Renal cortex interstitium (tissue), 11 donors: ENCODE measurements at regions not wholly inside any gene's neighbourhood (a gene's known extent, or its start where the extent isn't known, plus 50 kb on each side); places are given as distances from the start of the nearest gene placed in this dataset.

Source experiments
- DNase-seq, 11 donors: peaks; one replicate each; pipeline ENCODE4 v3.0.0-alpha.2; 2013; ENCODE audit warnings: low read depth in 9 of 11, low spot score in 4 of 11; ENCODE audit errors: extremely low read depth in 1 of 11

DNA sequence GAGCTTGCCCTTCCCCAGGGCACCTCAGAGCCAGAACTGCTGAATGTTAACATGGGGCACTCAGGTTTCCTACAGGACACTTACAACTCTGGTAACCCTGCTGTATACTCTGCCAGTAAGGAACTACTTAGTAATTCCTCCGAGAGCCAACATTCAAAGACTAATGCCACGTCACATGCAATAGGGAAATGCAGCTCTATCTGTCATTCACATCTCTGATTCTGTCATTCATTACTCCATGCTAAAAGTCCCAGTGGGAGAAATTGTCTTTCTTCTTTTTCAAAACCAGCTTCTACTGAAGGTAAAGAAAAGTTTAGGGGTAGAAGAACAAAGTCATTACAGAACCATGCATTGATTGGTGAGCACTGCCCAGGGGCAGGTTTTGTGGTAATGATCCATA is 189.2 kb downstream of the DAD1 start:
- DNase-seq = no peak

- no peak for DNase-seq
Measured at GRCh38 chr14:22397221-22397737, 191.7 kb downstream of the DAD1 start.

GRCh38 chr14:22395803-22396202 is 193.2 kb downstream of the DAD1 start:
- DNase-seq = no peak

- no peak for DNase-seq
Measured at GRCh38 chr14:22394616-22395015, 194.4 kb downstream of the DAD1 start.

GRCh38 chr14:22393796-22394195 is 195.2 kb downstream of the DAD1 start:
- no peak for DNase-seq

DNA sequence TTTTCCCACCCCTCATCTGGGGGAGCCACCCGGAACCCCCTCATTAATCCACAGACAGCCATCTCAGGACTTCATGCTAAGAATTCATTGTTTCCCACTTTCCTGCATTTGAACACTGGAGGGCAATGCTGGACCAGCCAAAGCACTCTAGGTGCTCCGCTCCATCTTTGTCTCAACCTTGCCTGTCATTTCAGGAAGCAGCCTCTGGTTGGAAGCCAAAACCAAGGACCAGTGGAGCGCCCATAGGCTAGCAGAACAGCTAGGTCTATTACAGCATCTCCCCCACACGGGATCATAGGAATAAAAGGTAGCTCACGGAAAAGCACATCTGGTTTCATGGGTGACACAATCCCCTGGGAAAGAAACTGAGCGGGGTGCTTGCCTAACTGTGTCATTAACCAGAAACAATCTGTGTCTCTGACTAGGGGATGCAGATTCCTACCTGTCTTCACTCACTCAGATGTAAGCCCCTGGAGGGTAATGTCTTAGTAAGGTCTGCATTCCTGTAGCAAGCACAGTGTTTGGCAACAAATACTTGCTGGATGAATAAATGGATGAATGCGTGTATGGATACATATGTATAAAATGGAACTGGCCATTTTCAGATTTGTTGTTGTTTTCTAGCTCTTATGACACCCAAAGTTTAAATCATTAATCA is 197.0 kb downstream of the DAD1 start:
- DNase-seq = peak; percentile 49 to 78 (median 64)

DNA sequence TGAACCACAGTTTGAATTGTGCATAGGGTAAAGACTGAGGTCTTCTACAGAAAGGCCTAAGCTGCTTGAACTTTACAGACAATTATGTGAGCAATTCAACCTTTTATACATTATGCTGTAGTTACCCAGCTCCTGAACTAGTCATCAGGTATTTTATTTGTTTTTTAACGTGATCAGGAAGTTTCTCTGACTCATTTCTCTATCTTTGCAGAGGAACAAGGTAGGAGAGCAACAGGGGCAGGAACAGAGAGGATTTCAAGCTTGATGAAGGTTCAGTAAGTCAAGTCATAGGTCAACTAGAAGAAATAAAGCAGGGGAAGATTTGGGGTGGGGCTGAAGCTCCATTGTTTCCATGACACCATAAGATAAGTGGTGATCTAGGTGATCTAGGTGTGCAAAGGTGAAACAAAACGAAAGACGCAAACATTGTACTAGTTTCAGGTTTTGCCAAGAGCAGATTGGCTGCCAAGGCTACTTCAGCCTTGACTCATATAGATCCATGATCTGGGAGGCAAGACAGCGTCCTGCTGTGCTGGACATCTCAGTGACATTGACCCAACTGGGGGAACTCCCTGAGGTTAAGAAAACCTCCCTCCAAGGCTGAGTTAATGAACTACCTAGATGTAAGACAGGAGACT is 198.1 kb downstream of the DAD1 start:
- DNase-seq = no peak

- DNase-seq = no peak
Measured at GRCh38 chr14:22390195-22390594, 198.8 kb downstream of the DAD1 start.

DNA sequence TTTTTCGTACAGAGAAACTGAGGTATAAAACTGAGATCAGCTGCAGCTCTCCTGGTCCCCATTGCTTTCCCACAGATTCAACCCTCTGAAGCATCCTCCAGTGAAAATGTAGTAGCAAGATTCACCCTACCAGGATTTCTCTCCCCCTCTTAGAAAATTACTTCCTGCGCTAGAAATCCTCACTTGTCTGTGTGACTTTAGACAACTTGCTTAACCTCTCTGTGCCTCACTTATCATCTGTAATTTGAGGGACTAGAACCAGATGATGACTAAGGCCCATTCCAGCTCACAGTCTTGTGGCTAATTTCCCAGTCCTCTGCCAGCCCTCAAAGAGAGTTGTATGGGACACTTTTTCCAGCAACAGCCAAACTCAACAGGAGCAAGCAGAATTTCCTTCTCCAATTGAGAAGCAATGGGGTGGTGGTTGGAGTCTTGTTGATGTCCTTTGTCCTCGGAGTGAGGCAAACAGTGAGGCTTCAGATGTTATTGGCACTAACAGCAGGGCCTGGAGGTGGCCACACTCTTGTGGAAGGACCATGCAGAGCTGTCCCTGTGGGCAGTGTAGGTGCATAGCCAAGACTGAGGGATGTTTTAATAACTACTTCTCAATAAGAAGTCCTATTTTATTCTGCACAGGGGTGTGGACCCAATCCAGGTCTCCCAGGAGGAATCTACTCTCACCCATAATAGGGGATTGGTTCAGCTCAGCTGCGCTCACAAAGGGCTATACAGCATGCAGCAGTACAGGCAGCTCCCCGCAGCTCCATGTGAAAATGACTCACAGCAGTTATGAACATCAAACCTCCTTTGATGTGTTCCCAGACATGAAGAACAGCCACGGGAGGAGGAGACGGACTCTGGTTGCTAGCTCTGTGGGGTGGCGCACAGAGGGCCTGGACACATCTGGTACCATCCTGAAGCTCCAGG is 200.1 kb downstream of the DAD1 start:
- DNase-seq = no peak

DNA sequence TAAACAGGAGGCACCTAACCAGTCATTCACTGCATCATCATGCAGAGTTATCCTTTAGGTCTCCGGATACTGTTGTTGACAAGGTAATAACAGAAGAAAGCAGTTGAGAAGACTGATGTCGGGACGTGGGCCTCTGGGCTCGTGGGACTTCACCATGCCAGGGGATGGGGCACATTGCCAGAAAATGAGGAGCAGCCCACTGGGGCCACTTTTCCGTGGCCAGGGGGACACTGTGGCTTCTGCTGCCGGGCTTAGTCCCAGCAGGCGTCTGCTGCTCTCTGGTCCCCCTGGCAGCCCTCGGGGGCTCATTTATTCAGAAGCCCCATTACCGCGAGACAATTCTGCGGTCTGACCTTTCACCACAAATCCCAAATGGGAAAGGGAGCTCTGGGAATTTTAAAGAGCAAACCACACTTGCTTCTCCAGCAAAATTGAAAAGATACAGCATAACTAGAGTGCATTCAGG is 201.2 kb downstream of the DAD1 start:
- DNase-seq = no peak

- DNase-seq = peak; percentile 60 to 86 (median 79)
Measured at GRCh38 chr14:22386924-22387775, 201.9 kb downstream of the DAD1 start.

DNA sequence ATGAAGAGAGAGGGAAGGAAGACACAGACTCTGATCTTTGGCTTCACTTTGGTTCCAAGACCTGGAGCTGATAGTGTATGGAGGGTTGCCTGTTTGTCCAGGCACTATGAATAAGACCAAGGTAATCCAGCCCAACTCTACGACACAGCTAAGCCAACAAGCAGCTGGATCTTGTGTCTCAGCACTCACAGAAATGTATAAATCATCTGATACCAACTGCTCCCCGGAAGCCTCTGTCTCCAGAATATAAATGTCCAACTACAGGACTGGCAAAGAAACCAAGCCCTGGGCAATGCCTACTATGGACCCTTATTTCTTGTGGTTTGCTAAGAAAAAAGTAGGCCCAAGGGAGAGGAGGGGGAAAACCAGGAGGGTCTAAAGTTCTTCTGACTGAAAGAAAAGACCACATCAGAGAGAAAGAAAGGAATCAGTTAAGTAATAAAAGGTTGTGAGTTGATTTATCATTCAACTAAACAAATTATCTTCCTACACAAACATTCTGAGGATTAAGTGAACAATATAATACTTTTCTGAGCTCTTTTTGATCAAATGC is 204.0 kb downstream of the DAD1 start:
- DNase-seq = peak in 1 of 11 donors; percentile 7

DNA sequence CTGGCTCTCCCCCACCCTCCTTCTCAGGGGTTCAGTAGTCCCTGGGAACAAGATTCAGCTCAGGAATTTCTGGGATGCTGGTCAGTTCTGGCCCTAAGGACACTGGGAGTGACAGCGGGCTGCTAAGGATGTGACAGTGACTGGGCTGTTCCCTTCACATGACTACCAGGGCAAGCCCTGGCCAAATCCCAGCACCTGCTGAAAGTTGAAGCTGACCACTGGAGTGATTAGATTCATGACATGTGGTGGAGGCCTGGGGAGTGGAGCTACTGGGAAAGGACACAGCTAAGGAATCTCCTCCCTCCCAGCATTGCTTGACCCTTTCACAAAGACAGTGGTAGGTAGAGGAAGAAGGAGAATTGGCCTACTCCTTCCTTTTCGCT is 204.9 kb downstream of the DAD1 start:
- DNase-seq = no peak

DNA sequence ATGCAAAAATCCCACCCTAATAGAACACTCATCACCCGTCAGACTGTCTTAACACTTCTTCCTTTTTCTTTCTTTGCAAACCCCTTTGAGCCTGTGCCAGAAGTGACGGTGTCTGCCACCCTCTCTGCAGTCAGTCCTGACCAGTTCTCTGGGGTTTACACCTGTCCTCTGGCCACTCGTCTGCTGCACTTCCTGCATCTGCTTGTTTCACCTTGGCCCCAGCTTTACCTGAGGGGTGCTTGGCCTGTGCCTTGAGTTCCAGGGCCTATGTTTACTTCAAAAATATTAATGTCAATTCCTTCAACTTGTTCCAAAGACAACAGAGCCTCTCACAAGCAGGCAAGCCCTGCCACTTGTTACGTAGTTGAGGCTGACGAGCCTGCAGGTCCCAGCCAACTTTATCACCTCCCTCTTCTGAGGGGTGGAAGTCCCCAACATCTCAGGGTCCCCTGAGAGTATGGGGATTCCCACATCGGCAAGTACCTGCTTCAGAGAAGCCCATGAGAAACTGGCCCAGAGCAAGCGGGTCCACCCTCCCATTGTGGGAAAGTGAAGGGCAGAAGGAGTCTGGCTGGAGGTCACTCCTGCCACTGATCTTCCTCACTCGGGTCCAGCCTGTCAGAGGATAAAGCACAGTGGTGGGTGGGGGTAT is 205.4 kb downstream of the DAD1 start:
- DNase-seq = no peak

- no peak for DNase-seq
Measured at GRCh38 chr14:22382955-22383354, 206.1 kb downstream of the DAD1 start.

DNA sequence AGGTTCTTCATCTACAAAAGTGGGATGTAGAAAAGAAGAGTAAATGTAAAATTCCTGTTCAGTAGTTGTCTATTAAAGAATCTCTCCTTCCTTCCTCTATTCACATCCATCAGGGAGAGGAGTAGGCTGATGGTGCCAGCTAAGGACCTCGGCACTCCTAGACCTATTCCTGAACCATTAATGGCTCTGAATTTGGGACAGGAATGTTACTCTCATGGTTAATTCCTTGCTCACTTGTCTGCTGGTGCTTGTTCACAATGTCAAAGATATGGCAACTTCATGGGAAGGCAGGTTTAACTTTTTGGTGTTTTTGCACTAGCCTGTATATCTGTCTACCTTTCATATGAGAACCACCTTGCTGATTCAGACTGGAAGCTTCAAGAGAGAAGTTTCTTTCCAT is 206.6 kb downstream of the DAD1 start:
- DNase-seq = no peak

DNA sequence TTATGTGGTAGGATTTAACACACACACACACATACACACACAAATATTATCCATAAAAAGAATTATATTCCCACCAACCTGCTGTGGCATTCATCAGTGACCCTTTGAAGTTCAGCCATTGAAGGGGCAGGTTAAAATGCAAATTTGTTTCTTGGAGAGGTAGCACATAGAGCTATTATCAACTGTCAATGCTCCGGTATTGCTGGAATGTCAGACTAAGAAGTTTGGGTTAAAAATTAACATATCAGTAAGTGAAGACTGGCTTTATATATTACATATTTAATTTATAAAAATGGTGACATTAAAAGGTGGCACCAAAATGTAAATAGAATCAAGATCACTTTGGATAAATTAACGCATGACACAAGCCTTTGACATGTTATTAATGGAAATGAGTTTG is 207.3 kb downstream of the DAD1 start:
- DNase-seq = no peak

GRCh38 chr14:22381408-22381760 is 207.6 kb downstream of the DAD1 start:
- no peak for DNase-seq
